ENCODE measurements at regions not wholly inside any gene's neighbourhood (a gene's known extent, or its start where the extent isn't known, plus 50 kb on each side); places are given as distances from the start of the nearest gene placed in this dataset.

- H3K27me3 ChIP-seq (replicated peaks; ENCODE audit: insufficient read depth, low read length), result no peaks in the 10 kb centered on the region
Observed at GRCh38 chr7:98462911-98463633, 62.2 kb upstream of the BAIAP2L1 start.

GRCh38 chr7:98460902-98461301 lies 60.0 kb upstream of the BAIAP2L1 start:
- no peak for DNase-seq
- TF ChIP-seq EZH2phosphoT487 (IDR thresholded peaks at IDR 0.05; ENCODE audit: low read length) (no peak), EZH2 (optimal IDR thresholded peaks at IDR 0.05; ENCODE audit: low read depth, low read length) (no peak), CTCF (IDR thresholded peaks at IDR 0.05; ENCODE audit: low read length) (no peak)
- Histone ChIP-seq H3K79me2 (ENCODE audit: low read length) (no peaks in the 10 kb centered on the region), H3K27me3 (replicated peaks; ENCODE audit: insufficient read depth, low read length) (no peaks in the 10 kb centered on the region), H3K4me2 (ENCODE audit: low read depth, low read length) (no peak overlapping the region), H3K9ac (ENCODE audit: low read length) (no peak overlapping the region), H3K4me1 (ENCODE audit: low read length) (no peaks in the 10 kb centered on the region), H3F3A (ENCODE audit: insufficient read depth, low read length) (no peaks in the 10 kb centered on the region), H3K36me3 (replicated peaks; ENCODE audit: insufficient read depth, low read length) (no peaks in the 10 kb centered on the region), H2AFZ (ENCODE audit: low read length) (no peak overlapping the region), H3K4me3 (ENCODE audit: low read length) (no peak overlapping the region), H3K27ac (ENCODE audit: low read length) (no peak overlapping the region), H4K20me1 (ENCODE audit: insufficient read depth, low read length) (no peaks in the 10 kb centered on the region), H3K9me2 (replicated peaks; ENCODE audit: insufficient read depth, low read length) (no peaks in the 10 kb centered on the region), H3K9me3 (replicated peaks; ENCODE audit: insufficient read depth, low read length) (no peaks in the 10 kb centered on the region)

More at GRCh38 chr7:98462911-98463633, 62.2 kb upstream of the BAIAP2L1 start:
- no peak overlapping the region for H3K27ac ChIP-seq (ENCODE audit: low read length)
- H3K9me3 ChIP-seq (replicated peaks; ENCODE audit: insufficient read depth, low read length), result no peaks in the 10 kb centered on the region
- no peaks in the 10 kb centered on the region for H3K79me2 ChIP-seq (ENCODE audit: low read length)
- H4K20me1 ChIP-seq (ENCODE audit: insufficient read depth, low read length), result no peaks in the 10 kb centered on the region
- no peak overlapping the region for H3K9ac ChIP-seq (ENCODE audit: low read length)
- H3K4me1 ChIP-seq (ENCODE audit: low read length), result no peaks in the 10 kb centered on the region
- no peaks in the 10 kb centered on the region for H3K9me2 ChIP-seq (replicated peaks; ENCODE audit: insufficient read depth, low read length)
- no peak overlapping the region for H3K4me2 ChIP-seq (ENCODE audit: low read depth, low read length)
- TF ChIP-seq EZH2phosphoT487 (IDR thresholded peaks at IDR 0.05; ENCODE audit: low read length), result no peak
- TF ChIP-seq CTCF (IDR thresholded peaks at IDR 0.05; ENCODE audit: low read length), result no peak
- TF ChIP-seq EZH2 (optimal IDR thresholded peaks at IDR 0.05; ENCODE audit: low read depth, low read length), result no peak
- H3F3A ChIP-seq (ENCODE audit: insufficient read depth, low read length), result no peaks in the 10 kb centered on the region
- no peaks in the 10 kb centered on the region for H3K36me3 ChIP-seq (replicated peaks; ENCODE audit: insufficient read depth, low read length)
- no peak overlapping the region for H2AFZ ChIP-seq (ENCODE audit: low read length)
- no peak overlapping the region for H3K4me3 ChIP-seq (ENCODE audit: low read length)
- DNase-seq, result no peak

- no peaks in the 10 kb centered on the region for H3K9me3 ChIP-seq (replicated peaks; ENCODE audit: insufficient read depth, low read length)
- no peaks in the 10 kb centered on the region for H3F3A ChIP-seq (ENCODE audit: insufficient read depth, low read length)
- TF ChIP-seq CTCF (IDR thresholded peaks at IDR 0.05; ENCODE audit: low read length) (no peak), EZH2 (optimal IDR thresholded peaks at IDR 0.05; ENCODE audit: low read depth, low read length) (no peak), EZH2phosphoT487 (IDR thresholded peaks at IDR 0.05; ENCODE audit: low read length) (no peak)
- no peaks in the 10 kb centered on the region for H3K36me3 ChIP-seq (replicated peaks; ENCODE audit: insufficient read depth, low read length)
- H2AFZ ChIP-seq (ENCODE audit: low read length), result no peak overlapping the region
- no peak overlapping the region for H3K4me3 ChIP-seq (ENCODE audit: low read length)
- no peak overlapping the region for H3K4me2 ChIP-seq (ENCODE audit: low read depth, low read length)
- H3K79me2 ChIP-seq (ENCODE audit: low read length), result no peaks in the 10 kb centered on the region
- H3K9me2 ChIP-seq (replicated peaks; ENCODE audit: insufficient read depth, low read length), result no peaks in the 10 kb centered on the region
- H4K20me1 ChIP-seq (ENCODE audit: insufficient read depth, low read length), result no peaks in the 10 kb centered on the region
- no peaks in the 10 kb centered on the region for H3K4me1 ChIP-seq (ENCODE audit: low read length)
- no peak for DNase-seq
- no peaks in the 10 kb centered on the region for H3K27me3 ChIP-seq (replicated peaks; ENCODE audit: insufficient read depth, low read length)
- H3K9ac ChIP-seq (ENCODE audit: low read length), result no peak overlapping the region
- no peak overlapping the region for H3K27ac ChIP-seq (ENCODE audit: low read length)
Observed at GRCh38 chr7:98459529-98459928, 58.6 kb upstream of the BAIAP2L1 start.

Measured in MM.1S (cell line).